ENCODE measurements at regions not wholly inside any gene's neighbourhood (a gene's known extent, or its start where the extent isn't known, plus 50 kb on each side); places are given as distances from the start of the nearest gene placed in this dataset.

GRCh38 chr2:5751873-5752482 is 59.8 kb downstream of the SOX11 start:
- DNase-seq (ENCODE audit: extremely low spot score, insufficient read length, low read depth): no peak
- FAIRE-seq: no peak

- no peak for FAIRE-seq
- DNase-seq (ENCODE audit: extremely low spot score, insufficient read length, low read depth): no peak
These were observed 64.1 kb downstream of the SOX11 start for GRCh38 chr2:5756272-5756671.

GRCh38 chr2:5758346-5758745 is 66.2 kb downstream of the SOX11 start:
- FAIRE-seq (no peak), DNase-seq (ENCODE audit: extremely low spot score, insufficient read length, low read depth) (no peak)

- DNase-seq (ENCODE audit: extremely low spot score, insufficient read length, low read depth) (no peak), FAIRE-seq (no peak)
These were observed 67.8 kb downstream of the SOX11 start for GRCh38 chr2:5759949-5760348.

- FAIRE-seq: no peak
These were observed 71.3 kb downstream of the SOX11 start for GRCh38 chr2:5763531-5763930.

GRCh38 chr2:5764041-5764440 is 71.9 kb downstream of the SOX11 start:
- no peak for FAIRE-seq
- DNase-seq (ENCODE audit: extremely low spot score, insufficient read length, low read depth): no peak

More at GRCh38 chr2:5763531-5763930, 71.3 kb downstream of the SOX11 start:
- no peak for DNase-seq (ENCODE audit: extremely low spot score, insufficient read length, low read depth)

GRCh38 chr2:5766056-5766455 is 73.9 kb downstream of the SOX11 start:
- FAIRE-seq: no peak
- DNase-seq (ENCODE audit: extremely low spot score, insufficient read length, low read depth): no peak

- FAIRE-seq (no peak), DNase-seq (ENCODE audit: extremely low spot score, insufficient read length, low read depth) (no peak)
These were observed 74.4 kb downstream of the SOX11 start for GRCh38 chr2:5766561-5766960.

GRCh38 chr2:5777131-5777535 is 84.9 kb downstream of the SOX11 start:
- DNase-seq (ENCODE audit: extremely low spot score, insufficient read length, low read depth) (no peak), FAIRE-seq (no peak)

GRCh38 chr2:5781679-5782078 is 89.5 kb downstream of the SOX11 start:
- FAIRE-seq: no peak

GRCh38 chr2:5782103-5782502 is 89.9 kb downstream of the SOX11 start:
- FAIRE-seq: no peak
- DNase-seq (ENCODE audit: extremely low spot score, insufficient read length, low read depth): no peak

More at GRCh38 chr2:5781679-5782078, 89.5 kb downstream of the SOX11 start:
- DNase-seq (ENCODE audit: extremely low spot score, insufficient read length, low read depth): no peak

GRCh38 chr2:5788447-5788846 is 96.3 kb downstream of the SOX11 start:
- no peak for DNase-seq (ENCODE audit: extremely low spot score, insufficient read length, low read depth)
- no peak for FAIRE-seq

GRCh38 chr2:5791371-5791770 is 99.2 kb downstream of the SOX11 start:
- FAIRE-seq: no peak

GRCh38 chr2:5794012-5794411 is 101.8 kb downstream of the SOX11 start:
- FAIRE-seq (no peak), DNase-seq (ENCODE audit: extremely low spot score, insufficient read length, low read depth) (no peak)

More at GRCh38 chr2:5791371-5791770, 99.2 kb downstream of the SOX11 start:
- DNase-seq (ENCODE audit: extremely low spot score, insufficient read length, low read depth): no peak

- no peak for DNase-seq (ENCODE audit: extremely low spot score, insufficient read length, low read depth)
- FAIRE-seq: no peak
These were observed 105.9 kb downstream of the SOX11 start for GRCh38 chr2:5798084-5798483.

- DNase-seq (ENCODE audit: extremely low spot score, insufficient read length, low read depth): no peak
- FAIRE-seq: no peak
These were observed 107.2 kb downstream of the SOX11 start for GRCh38 chr2:5799348-5799747.

GRCh38 chr2:5803547-5803946 is 111.4 kb downstream of the SOX11 start:
- no peak for FAIRE-seq
- no peak for DNase-seq (ENCODE audit: extremely low spot score, insufficient read length, low read depth)

- DNase-seq (ENCODE audit: extremely low spot score, insufficient read length, low read depth) (no peak), FAIRE-seq (no peak)
These were observed 126.9 kb downstream of the SOX11 start for GRCh38 chr2:5818961-5819600.

- DNase-seq (ENCODE audit: extremely low spot score, insufficient read length, low read depth): no peak
- FAIRE-seq: no peak
These were observed 131.9 kb downstream of the SOX11 start for GRCh38 chr2:5824126-5824525.

GRCh38 chr2:5825686-5826085 is 133.5 kb downstream of the SOX11 start:
- FAIRE-seq (no peak), DNase-seq (ENCODE audit: extremely low spot score, insufficient read length, low read depth) (no peak)

- DNase-seq (ENCODE audit: extremely low spot score, insufficient read length, low read depth) (no peak), FAIRE-seq (no peak)
These were observed 134.9 kb downstream of the SOX11 start for GRCh38 chr2:5826979-5827655.

Measured in GM18507 (cell line).